HCT116 (cell line): ENCODE measurements at regions not wholly inside any gene's neighbourhood (a gene's known extent, or its start where the extent isn't known, plus 50 kb on each side); places are given as distances from the start of the nearest gene placed in this dataset.

Experiments
- ATAC-seq: fragments of 200-7000 bp; cut with Tn5 transposase; 2 replicates; pipeline ENCODE4 v1.9.1; 2020; ENCODE audit warnings: mild to moderate bottlenecking, moderate library complexity
- BruUV-seq: library from RNA; stranded (reverse); fragments of 400-500 nt; replicated peaks from 2 replicates; lab custom pipeline; 2021; lab: Mats Ljungman, UMichigan
- CTCF ChIA-PET: fragments of 300-600 bp; sonication (Branson Sonifier 250); formaldehyde crosslinking; loops from one replicate; lab custom pipeline; 2021; ENCODE audit warnings: antibody characterized with exemption; lab: Charles Lee
- POLR2A ChIA-PET: fragments of 300-600, 350-600 bp; sonication (Branson Sonifier 250); formaldehyde crosslinking; loops from one replicate; lab custom pipeline; 2021; ENCODE audit warnings: antibody characterized with exemption; lab: Charles Lee
- RAD21 ChIA-PET, 2 experiments: fragments of 300-600 bp; sonication (Branson Sonifier 250); formaldehyde crosslinking; loops; one replicate each; lab custom pipeline; 2023; ENCODE audit warnings: low total read pairs in 2 of 2; ENCODE audit not compliant: uncharacterized antibody in 2 of 2, unreplicated experiment in 2 of 2, low non-redundant PET in 1 of 2; lab: Charles Lee
- DNase-seq: peaks from one replicate; pipeline ENCODE4 v3.0.0-alpha.2; 2010; ENCODE audit warnings: low read depth, low spot score
- H2AFZ ChIP-seq: fragments of 200-600 bp; shearing (Covaris generic), sonication (generic); 2 replicates; pipeline ENCODE4 v1.6.1; 2017; ENCODE audit warnings: low read depth, mixed run types, mixed read lengths, antibody characterized with exemption, low read length; ENCODE audit not compliant: poor library complexity, severe bottlenecking
- H3K27ac ChIP-seq: 2 replicates; pipeline ENCODE4 v1.5.1; 2012; ENCODE audit warnings: low read depth, low read length
- H3K27me3 ChIP-seq: fragments of 200-600 bp; sonication (generic); 2 replicates; pipeline ENCODE4 v1.6.1; 2016; ENCODE audit warnings: mixed run types, low read length, mixed read lengths; ENCODE audit not compliant: insufficient read depth
- H3K36me3 ChIP-seq, 2 experiments: fragments of 200-500 bp in 1 of 2; fragments of 200-600 bp in 1 of 2; sonication (Bioruptor generic) in 1 of 2; sonication (generic) in 1 of 2; 2 replicates each; pipeline versions ENCODE4 v1.5.1 to v1.6.1; 2014 to 2016; ENCODE audit warnings: low read length in 2 of 2, inconsistent platforms in 1 of 2, mixed read lengths in 1 of 2, mixed run types in 1 of 2; ENCODE audit not compliant: insufficient read depth in 2 of 2, control insufficient read depth in 1 of 2
- H3K4me1 ChIP-seq, 2 experiments: fragments of 200-600 bp in 1 of 2; sonication (generic) in 1 of 2; 2 replicates each; pipeline versions ENCODE4 v1.5.1 to v1.6.1; 2012 to 2017; ENCODE audit warnings: low read length in 2 of 2, inconsistent platforms in 1 of 2, mild to moderate bottlenecking in 1 of 2, mixed read lengths in 1 of 2, mixed run types in 1 of 2, moderate library complexity in 1 of 2; ENCODE audit not compliant: insufficient read depth in 2 of 2, control insufficient read depth in 1 of 2
- H3K4me2 ChIP-seq: fragments of 200-600 bp; sonication (generic); 2 replicates; pipeline ENCODE4 v1.6.1; 2017; ENCODE audit warnings: mixed run types, low read length, mixed read lengths
- H3K4me3 ChIP-seq, 2 experiments: fragments of 200-600 bp in 1 of 2; sonication (generic) in 1 of 2; replicated peaks in 1 of 2; 2 replicates each; pipeline ENCODE4 v1.5.1; 2011 to 2016; ENCODE audit warnings: low read length in 2 of 2, control low read depth in 1 of 2, low read depth in 1 of 2, mild to moderate bottlenecking in 1 of 2, mixed read lengths in 1 of 2, mixed run types in 1 of 2
- H3K79me2 ChIP-seq: fragments of 200-600 bp; sonication (generic); 2 replicates; pipeline ENCODE4 v1.6.1; 2017; ENCODE audit warnings: mild to moderate bottlenecking, mixed run types, low read length, moderate library complexity, mixed read lengths; ENCODE audit not compliant: insufficient read depth
- H3K9ac ChIP-seq: fragments of 200-600 bp; sonication (generic); 2 replicates; pipeline ENCODE4 v1.6.1; 2016; ENCODE audit warnings: low read length, mixed read lengths
- H3K9me2 ChIP-seq: fragments of 200-600 bp; sonication (generic), shearing (Covaris generic); 2 replicates; pipeline ENCODE4 v1.6.1; 2017; ENCODE audit warnings: mixed run types, mild to moderate bottlenecking, moderate library complexity; ENCODE audit not compliant: insufficient read depth
- H3K9me3 ChIP-seq, 2 experiments: fragments of 200-500 bp in 1 of 2; fragments of 200-600 bp in 1 of 2; sonication (Bioruptor generic) in 1 of 2; sonication (generic) in 1 of 2; 2 replicates each; pipeline ENCODE4 v1.6.1; 2014 to 2017; ENCODE audit warnings: low read length in 2 of 2, mixed read lengths in 2 of 2, inconsistent platforms in 1 of 2, low read depth in 1 of 2, mild to moderate bottlenecking in 1 of 2, mixed run types in 1 of 2, moderate library complexity in 1 of 2; ENCODE audit not compliant: control insufficient read depth in 1 of 2, insufficient read depth in 1 of 2
- H4K20me1 ChIP-seq: fragments of 200-600 bp; sonication (generic), shearing (Covaris generic); 2 replicates; pipeline ENCODE4 v1.6.1; 2017; ENCODE audit warnings: mixed run types, mild to moderate bottlenecking, moderate library complexity; ENCODE audit not compliant: insufficient read depth
- ATF3 ChIP-seq: IDR thresholded peaks from 2 replicates; pipeline ENCODE4 v1.6.1; 2012
- CBX3 ChIP-seq: IDR thresholded peaks from 2 replicates; pipeline ENCODE4 v1.6.1; 2012; ENCODE audit warnings: low read depth
- EGR1 ChIP-seq: IDR thresholded peaks from 2 replicates; pipeline ENCODE4 v1.6.1; 2012; ENCODE audit warnings: low read depth
- ELF1 ChIP-seq: IDR thresholded peaks from 2 replicates; pipeline ENCODE4 v1.6.1; 2012; ENCODE audit warnings: low read depth, borderline replicate concordance
- EZH2phosphoT487 ChIP-seq: fragments of 200-600 bp; IDR thresholded peaks from 2 replicates; pipeline ENCODE4 v1.6.1; 2018; ENCODE audit warnings: antibody characterized with exemption, borderline replicate concordance
- FOSL1 ChIP-seq: IDR thresholded peaks from 2 replicates; pipeline ENCODE4 v1.6.1; 2012; ENCODE audit warnings: low read depth
- JUND ChIP-seq: IDR thresholded peaks from 2 replicates; pipeline ENCODE4 v1.6.1; 2012
- MAX ChIP-seq: IDR thresholded peaks from 2 replicates; pipeline ENCODE4 v1.6.1; 2012
- POLR2AphosphoS5 ChIP-seq: IDR thresholded peaks from 2 replicates; pipeline ENCODE4 v1.6.1; 2011; ENCODE audit warnings: mild to moderate bottlenecking, low read depth, low read length, moderate library complexity
- SP1 ChIP-seq: IDR thresholded peaks from 2 replicates; pipeline ENCODE4 v1.6.1; 2012; ENCODE audit warnings: low read depth
- ZBTB33 ChIP-seq: IDR thresholded peaks from 2 replicates; pipeline ENCODE4 v1.6.1; 2011; ENCODE audit warnings: mild to moderate bottlenecking, low read length, moderate library complexity; ENCODE audit not compliant: insufficient replicate concordance; ENCODE audit errors: extremely low read depth
- ZFX ChIP-seq: fragments of 450-650 bp; IDR thresholded peaks from 2 replicates; pipeline ENCODE4 v1.6.1; 2017
- intact Hi-C: fragments of 100-400 bp; cut with micrococcal nuclease; formaldehyde crosslinking; loops from 2 replicates; pipeline ENCODE4 v1.10.0; 2022

GRCh38 chr2:217641960-217642359 is 360.8 kb downstream of the TNS1 start:
- peaks cover 36% of the 10 kb centered on the region for H3K27me3 ChIP-seq
- intact Hi-C loops: no loop called here
- DNase-seq (no peak), ATAC-seq (no peak)
- no peak overlapping the region for H3K4me3 ChIP-seq
- no peak overlapping the region for H3K9ac ChIP-seq
- H4K20me1 ChIP-seq: no peaks in the 10 kb centered on the region
- ChIA-PET CTCF (no interaction called here), RAD21 (no interaction called here), POLR2A (no interaction called here)
- H3K79me2 ChIP-seq: no peaks in the 10 kb centered on the region
- H3K4me1 ChIP-seq: no peaks in the 10 kb centered on the region
- H3K9me3 ChIP-seq: no peaks in the 10 kb centered on the region
- H3K9me2 ChIP-seq: no peaks in the 10 kb centered on the region
- H3K36me3 ChIP-seq: no peaks in the 10 kb centered on the region
- H3K27ac ChIP-seq: no peak overlapping the region
- H3K4me2 ChIP-seq: no peak overlapping the region
- no peak for TF ChIP-seq ATF3
- no peak for TF ChIP-seq FOSL1
- no peak for TF ChIP-seq MAX
- TF ChIP-seq ZFX: no peak
- no peak for TF ChIP-seq CBX3
- BruUV-seq: no TSS peak
- H2AFZ ChIP-seq: no peak overlapping the region

- intact Hi-C loops: loop anchor here (5.0 kb wide), 1 partner anchor 942 kb away; the partner anchor contains the start of gene IGFBP5
- TF ChIP-seq POLR2AphosphoS5: no peak
- no peak for TF ChIP-seq ZFX
- no peak for TF ChIP-seq JUND
- no peak for TF ChIP-seq SP1
- no peak for TF ChIP-seq ZBTB33
- TF ChIP-seq EGR1: no peak
- TF ChIP-seq EZH2phosphoT487: no peak
- TF ChIP-seq ELF1: no peak
- no TSS peak for BruUV-seq
Measured at GRCh38 chr2:217639481-217639880, 363.3 kb downstream of the TNS1 start.

More at GRCh38 chr2:217639481-217639880, 363.3 kb downstream of the TNS1 start:
- H3K9me3 ChIP-seq: no peaks in the 10 kb centered on the region
- H3K4me2 ChIP-seq: no peak overlapping the region
- ChIA-PET CTCF (no interaction called here), POLR2A (no interaction called here), RAD21 (no interaction called here)
- no peaks in the 10 kb centered on the region for H4K20me1 ChIP-seq
- no peaks in the 10 kb centered on the region for H3K9me2 ChIP-seq
- no peaks in the 10 kb centered on the region for H3K79me2 ChIP-seq
- peaks cover 49% of the 10 kb centered on the region for H3K27me3 ChIP-seq
- DNase-seq (no peak), ATAC-seq (no peak)
- no peaks in the 10 kb centered on the region for H3K4me1 ChIP-seq
- no peak overlapping the region for H3K9ac ChIP-seq
- no peak overlapping the region for H3K4me3 ChIP-seq
- no peaks in the 10 kb centered on the region for H3K36me3 ChIP-seq
- H2AFZ ChIP-seq: no peak overlapping the region
- no peak overlapping the region for H3K27ac ChIP-seq
